ENCODE measurements at regions not wholly inside any gene's neighbourhood (a gene's known extent, or its start where the extent isn't known, plus 50 kb on each side); places are given as distances from the start of the nearest gene placed in this dataset.

GRCh38 chr1:230500063-230500462 lies 73.9 kb upstream of the PGBD5 start:
- TF ChIP-seq POLR2A (IDR thresholded peaks at IDR 0.05) (no peak), CTCF (IDR thresholded peaks at IDR 0.05) (no peak)
- DNase-seq, result no peak
- intact Hi-C loops (cut with DNase I; ENCODE audit: low total_unique reads), result no loop called here
- Histone ChIP-seq H3K27me3 (no peaks in the 10 kb centered on the region), H3K4me1 (peaks cover 0 to 3% of the 10 kb centered on the region in 2 donors), H3K36me3 (no peaks in the 10 kb centered on the region), H3K9me3 (no peaks in the 10 kb centered on the region), H3K27ac (no peak overlapping the region), H3K4me3 (no peak overlapping the region)

GRCh38 chr1:230499496-230499895 lies 73.4 kb upstream of the PGBD5 start:
- no peaks in the 10 kb centered on the region for H3K36me3 ChIP-seq
- H3K9me3 ChIP-seq, result no peaks in the 10 kb centered on the region
- H3K4me1 ChIP-seq, result peaks cover 0 to 3% of the 10 kb centered on the region in 2 donors
- H3K27ac ChIP-seq, result no peak overlapping the region
- intact Hi-C loops (cut with DNase I; ENCODE audit: low total_unique reads), result no loop called here
- TF ChIP-seq CTCF (IDR thresholded peaks at IDR 0.05), result no peak
- TF ChIP-seq POLR2A (IDR thresholded peaks at IDR 0.05), result no peak
- no peaks in the 10 kb centered on the region for H3K27me3 ChIP-seq
- no peak overlapping the region for H3K4me3 ChIP-seq
- no peak for DNase-seq

- H3K27me3 ChIP-seq, result no peaks in the 10 kb centered on the region
- H3K4me1 ChIP-seq, result peaks cover 0 to 3% of the 10 kb centered on the region in 2 donors
- intact Hi-C loops (cut with DNase I; ENCODE audit: low total_unique reads), result no loop called here
- H3K4me3 ChIP-seq, result no peak overlapping the region
- H3K9me3 ChIP-seq, result no peaks in the 10 kb centered on the region
- no peaks in the 10 kb centered on the region for H3K36me3 ChIP-seq
- no peak for DNase-seq
- no peak for TF ChIP-seq POLR2A (IDR thresholded peaks at IDR 0.05)
- TF ChIP-seq CTCF (IDR thresholded peaks at IDR 0.05), result no peak
- no peak overlapping the region for H3K27ac ChIP-seq
Observed at GRCh38 chr1:230498704-230499103, 72.6 kb upstream of the PGBD5 start.

GRCh38 chr1:230496451-230496850 lies 70.3 kb upstream of the PGBD5 start:
- Histone ChIP-seq H3K36me3 (no peaks in the 10 kb centered on the region), H3K4me3 (no peak overlapping the region), H3K27me3 (no peaks in the 10 kb centered on the region), H3K4me1 (peaks cover 0 to 3% of the 10 kb centered on the region in 2 donors), H3K27ac (no peak overlapping the region), H3K9me3 (no peaks in the 10 kb centered on the region)
- no peak for TF ChIP-seq POLR2A (IDR thresholded peaks at IDR 0.05)
- no peak for TF ChIP-seq CTCF (IDR thresholded peaks at IDR 0.05)
- intact Hi-C loops (cut with DNase I; ENCODE audit: low total_unique reads), result no loop called here
- no peak for DNase-seq

GRCh38 chr1:230495891-230496385 lies 69.8 kb upstream of the PGBD5 start:
- Histone ChIP-seq H3K27ac (no peak overlapping the region), H3K9me3 (no peaks in the 10 kb centered on the region), H3K36me3 (no peaks in the 10 kb centered on the region), H3K27me3 (no peaks in the 10 kb centered on the region), H3K4me1 (peaks cover 0 to 3% of the 10 kb centered on the region in 2 donors), H3K4me3 (no peak overlapping the region)
- no peak for DNase-seq
- intact Hi-C loops (cut with DNase I; ENCODE audit: low total_unique reads), result no loop called here
- no peak for TF ChIP-seq POLR2A (IDR thresholded peaks at IDR 0.05)
- TF ChIP-seq CTCF (IDR thresholded peaks at IDR 0.05), result no peak
